Activated CD8-positive, alpha-beta memory T cell treated with anti-CD3 and anti-CD28 coated beads, Interleukin-2, amount 50 U/mL, for 24 hours (primary cell): ENCODE measurements at regions not wholly inside any gene's neighbourhood (a gene's known extent, or its start where the extent isn't known, plus 50 kb on each side); places are given as distances from the start of the nearest gene placed in this dataset.
"Not testable (repeated sequence)": the region's sequence is repeated elsewhere in the genome, so short reads cannot be mapped to it uniquely, and the experiment has no call there.

ENCODE experiments used
- DNase-seq: peaks from one replicate; pipeline ENCODE4 v3.0.0-alpha.2; 2020; ENCODE audit errors: extremely low read depth

GRCh38 chr2:205865056-205865455, 182.8 kb downstream of the NRP2 start:
- no peak for DNase-seq

DNA sequence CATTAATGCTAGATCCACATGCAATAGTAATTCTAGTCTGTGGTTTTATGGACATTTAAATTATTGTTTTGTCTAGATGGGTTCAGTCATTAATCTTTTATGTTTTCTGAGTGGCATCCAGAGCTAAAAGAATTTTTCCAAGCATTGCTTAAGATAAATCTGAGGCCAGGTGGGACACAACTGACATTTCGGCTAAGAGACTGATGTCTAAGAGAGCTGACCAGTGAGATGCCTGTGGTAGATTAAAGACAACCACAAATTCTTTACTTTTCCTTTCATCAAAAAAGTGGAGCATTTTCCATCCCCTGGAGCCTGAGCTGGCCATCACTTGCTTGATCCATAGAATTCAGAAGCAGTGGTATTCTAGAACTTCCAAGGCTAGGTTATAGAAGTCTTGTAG, 182.2 kb downstream of the NRP2 start:
- no peak for DNase-seq

DNA sequence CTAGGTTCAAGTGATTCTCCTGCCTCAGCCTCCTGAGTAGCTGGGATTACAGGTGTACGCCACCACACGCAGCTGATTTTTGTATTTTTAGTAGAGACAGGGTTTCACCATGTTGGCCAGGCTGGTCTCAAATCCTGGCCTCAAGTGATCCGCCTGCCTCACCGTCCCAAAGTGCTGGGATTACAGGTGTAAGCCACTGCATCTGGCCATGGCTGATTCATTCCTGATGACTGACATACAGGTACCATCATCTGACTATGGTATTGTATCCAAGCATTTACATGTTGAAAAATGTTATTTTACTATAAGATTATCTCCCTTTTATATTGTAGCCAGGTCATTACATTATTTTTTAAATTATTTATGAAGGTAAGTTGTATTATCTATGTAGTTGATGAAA, 180.5 kb downstream of the NRP2 start:
- DNase-seq = not testable (repeated sequence)

DNA sequence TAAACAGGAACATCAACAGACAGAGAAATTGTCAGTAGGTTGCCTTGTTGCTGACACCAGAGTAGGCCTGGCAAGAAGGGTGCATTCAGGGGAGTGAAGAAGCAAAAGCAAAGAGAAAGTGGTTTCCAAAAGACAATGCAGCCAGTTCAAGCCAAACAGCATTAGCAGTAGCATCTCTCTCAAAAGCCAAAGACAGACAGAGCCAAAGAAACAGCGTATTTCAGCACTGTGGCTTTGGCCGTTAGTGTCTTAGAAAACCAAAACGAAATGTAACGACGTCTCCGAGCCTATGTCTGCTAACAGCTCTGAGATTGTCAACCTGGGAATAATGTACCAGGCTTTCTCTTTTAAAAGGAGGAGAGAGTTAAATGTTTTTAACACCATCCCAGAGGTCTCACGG, 178.6 kb downstream of the NRP2 start:
- DNase-seq = no peak

DNA sequence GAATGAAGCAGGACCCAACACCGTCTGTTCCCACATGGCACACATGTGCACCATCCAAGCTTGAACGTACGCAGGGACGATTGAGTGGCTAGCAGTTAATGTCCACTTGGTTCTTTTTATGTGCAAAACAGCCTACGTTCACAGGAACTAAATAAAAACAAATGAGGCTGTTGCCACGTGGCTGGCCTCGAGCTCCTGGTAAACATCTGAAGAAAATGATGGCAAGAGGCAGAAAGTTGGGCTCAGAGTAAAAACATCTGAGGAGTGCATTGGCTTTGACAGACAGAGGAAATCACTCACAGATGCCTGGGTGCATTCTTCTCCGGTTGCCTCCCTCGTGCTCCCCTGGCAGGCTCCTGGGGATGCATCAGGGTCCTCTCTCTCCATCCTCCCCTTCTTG, 177.9 kb downstream of the NRP2 start:
- no peak for DNase-seq

GRCh38 chr2:205858881-205859441, 176.7 kb downstream of the NRP2 start:
- no peak for DNase-seq

DNA sequence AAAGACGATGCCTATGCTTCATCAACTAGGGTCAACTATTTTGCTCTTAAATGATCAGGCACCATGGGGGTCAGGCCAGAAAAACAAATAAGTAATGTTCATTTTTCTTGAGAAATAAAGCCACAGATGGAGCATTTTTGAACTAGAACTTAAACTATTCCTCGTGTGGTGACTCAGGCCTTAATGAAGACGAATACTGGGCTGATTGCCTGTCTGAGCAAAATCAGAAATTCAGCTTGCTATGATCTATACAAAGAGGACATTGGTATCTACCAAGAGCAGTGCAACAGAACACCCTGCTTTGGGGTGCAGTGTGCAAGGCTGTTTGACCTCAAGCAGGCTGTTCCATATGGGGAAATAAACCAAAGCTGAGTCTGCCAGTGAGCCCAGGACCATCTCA, 176.0 kb downstream of the NRP2 start:
- DNase-seq = no peak

DNA sequence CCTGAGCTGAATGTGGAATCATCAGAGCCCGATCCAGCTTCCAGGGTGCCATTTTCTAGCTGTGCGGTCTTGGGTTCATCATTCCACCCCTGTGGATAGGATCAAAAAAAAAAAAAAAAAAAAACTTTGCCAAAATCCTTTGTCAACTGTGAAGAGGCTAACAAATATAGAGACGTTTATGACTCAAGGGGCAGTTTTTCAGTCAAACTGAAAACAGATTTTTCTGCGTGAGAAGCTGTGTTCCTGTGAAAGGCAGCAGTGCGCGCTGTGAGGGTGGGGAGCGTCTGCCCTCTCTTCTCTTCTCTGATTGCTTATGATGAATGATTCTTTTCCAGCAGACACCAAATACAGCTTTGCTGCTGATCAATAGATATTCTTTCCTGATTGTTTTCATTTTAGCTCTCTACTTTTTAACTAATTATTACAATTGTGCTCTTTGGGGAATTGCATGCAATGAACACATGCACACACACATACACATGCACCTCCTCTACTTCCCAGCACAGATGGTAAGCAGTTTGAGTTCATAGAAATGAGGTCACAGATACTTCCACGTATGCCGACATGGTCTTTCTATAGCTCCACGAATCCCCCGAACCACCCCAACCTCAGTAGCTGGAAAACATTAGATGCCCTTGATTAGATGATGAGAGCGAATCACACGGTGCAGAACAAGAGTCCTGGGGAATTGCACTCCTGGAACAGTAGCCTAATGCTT, 175.4 kb downstream of the NRP2 start:
- DNase-seq = no peak

GRCh38 chr2:205852457-205852856, 170.2 kb downstream of the NRP2 start:
- no peak for DNase-seq

DNA sequence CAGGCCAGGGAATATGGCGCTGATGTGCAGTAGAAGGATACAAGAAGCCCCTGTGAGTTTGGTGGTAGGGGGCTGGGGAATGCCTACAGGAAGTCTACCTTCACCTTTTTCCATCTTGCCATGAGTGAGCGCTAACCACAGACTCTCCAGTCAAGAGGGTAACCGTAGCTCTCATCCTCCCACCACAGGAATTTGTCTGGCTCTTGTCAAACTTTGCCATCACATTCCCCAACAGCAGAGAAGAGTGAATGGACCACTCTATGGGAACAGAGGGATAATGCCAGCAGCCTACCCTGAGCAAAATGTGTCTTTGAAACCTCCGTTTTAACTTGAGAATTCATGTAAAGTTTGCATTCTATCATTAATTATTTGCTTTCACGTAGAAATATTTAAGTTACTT, 168.3 kb downstream of the NRP2 start:
- DNase-seq = no peak

DNA sequence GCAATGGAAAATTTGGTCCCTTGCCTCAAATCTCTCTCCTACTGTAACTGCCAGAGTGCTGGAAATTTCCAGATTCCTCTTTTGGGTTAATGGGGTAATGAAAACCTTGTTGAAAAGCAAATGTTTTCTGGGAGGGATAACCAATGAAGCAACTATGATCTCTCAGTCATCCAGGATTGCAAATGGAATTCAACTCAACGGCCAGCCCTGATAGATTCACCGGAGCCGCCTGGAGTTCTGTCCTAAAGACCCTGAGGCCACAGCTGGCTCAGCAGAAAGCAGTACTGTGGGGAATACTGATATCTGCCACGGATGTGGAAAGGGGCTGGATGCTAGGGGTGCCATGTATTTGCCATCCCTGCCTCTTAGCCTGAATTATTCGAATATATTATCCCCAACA, 167.8 kb downstream of the NRP2 start:
- no peak for DNase-seq

DNA sequence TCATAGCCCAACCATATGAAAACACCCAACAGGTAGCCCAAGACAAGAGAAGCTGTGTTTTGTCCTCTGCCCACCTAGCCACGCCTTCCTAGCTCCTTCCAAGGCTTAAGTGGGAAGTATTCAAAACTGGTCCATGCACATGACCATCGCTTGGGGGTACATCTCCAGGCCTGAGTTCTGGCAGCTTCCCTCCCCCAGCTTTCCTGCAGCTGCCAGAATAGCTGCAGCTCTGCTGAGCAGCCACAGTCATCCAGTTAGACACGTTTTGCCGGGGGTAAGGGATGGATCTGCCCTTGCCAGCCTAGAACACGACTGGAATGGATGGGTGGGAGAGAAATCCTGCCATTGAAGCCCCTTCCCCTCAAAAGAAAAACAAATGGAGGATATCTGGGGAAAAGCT, 166.8 kb downstream of the NRP2 start:
- DNase-seq = no peak

GRCh38 chr2:205848601-205849000, 166.3 kb downstream of the NRP2 start:
- no peak for DNase-seq
